HepG2 (cell line): ENCODE measurements at regions not wholly inside any gene's neighbourhood (a gene's known extent, or its start where the extent isn't known, plus 50 kb on each side); places are given as distances from the start of the nearest gene placed in this dataset.

Experiments
- ATAC-seq: fragments of 200-7000 bp; cut with Tn5 transposase; 3 replicates; pipeline ENCODE4 v1.9.1; 2020; ENCODE audit warnings: mild to moderate bottlenecking, moderate library complexity
- BruUV-seq: library from RNA; stranded (reverse); fragments of 400-500 nt; replicated peaks from 2 replicates; lab custom pipeline; 2021; lab: Mats Ljungman, UMichigan
- CTCF ChIA-PET: fragments of 300-600 bp; formaldehyde crosslinking; extraction: SDS; loops from one replicate; lab custom pipeline; 2021; ENCODE audit warnings: low total read pairs, inconsistent platforms, low intra/inter-chr PET ratio; lab: Yijun Ruan, JAX
- POLR2A ChIA-PET: fragments of 350-600 bp; sonication (Branson Sonifier 250); formaldehyde crosslinking; loops from one replicate; lab custom pipeline; 2020; ENCODE audit warnings: antibody characterized with exemption, inconsistent platforms; lab: Yijun Ruan, JAX
- DNase-seq: peaks from one replicate; pipeline ENCODE4 v3.0.0-alpha.2; 2015; ENCODE audit warnings: low spot score
- FAIRE-seq: peaks from 3 replicates; lab custom pipeline; 2011; peaks lifted over from hg19 to GRCh38; lab: Jason Lieb, UNC
- H2AFZ ChIP-seq: one replicate; pipeline ENCODE4 v1.6.1; 2011; ENCODE audit warnings: low read length, inconsistent platforms
- H3K27ac ChIP-seq: fragments of 300-600 bp; 3 replicates; pipeline ENCODE4 v1.8.0; 2011; ENCODE audit warnings: mixed run types, mild to moderate bottlenecking, mixed read lengths, low read length, inconsistent platforms; ENCODE audit not compliant: insufficient read depth; ENCODE audit errors: extremely low read length
- H3K27me3 ChIP-seq, 2 experiments: fragments of 200-600 bp in 1 of 2; 2 replicates in 1 of 2; 3 replicates in 1 of 2; pipeline versions ENCODE4 v1.6.0 to v1.8.0; 2011; ENCODE audit warnings: low read length in 2 of 2, mild to moderate bottlenecking in 2 of 2, moderate library complexity in 2 of 2, inconsistent platforms in 1 of 2; ENCODE audit not compliant: insufficient read depth in 2 of 2, control insufficient read depth in 1 of 2
- H3K36me3 ChIP-seq, 2 experiments: fragments of 200-600 bp in 1 of 2; replicated peaks in 1 of 2; 2 replicates in 1 of 2; 3 replicates in 1 of 2; pipeline versions ENCODE4 v1.5.1 to v1.8.0; 2011; ENCODE audit warnings: low read length in 2 of 2, inconsistent platforms in 1 of 2; ENCODE audit not compliant: insufficient read depth in 2 of 2, control insufficient read depth in 1 of 2
- H3K4me1 ChIP-seq: 2 replicates; pipeline ENCODE4 v1.5.1; 2012; ENCODE audit warnings: low read length, inconsistent platforms; ENCODE audit not compliant: insufficient read depth
- H3K4me2 ChIP-seq: 2 replicates; pipeline ENCODE4 v1.6.0; 2011; ENCODE audit warnings: low read depth, low read length, inconsistent platforms
- H3K4me3 ChIP-seq, 3 experiments: fragments of 200-600 bp in 1 of 3; sonication (generic), shearing (Covaris generic) in 1 of 3; replicated peaks in 1 of 3; 2 replicates each; pipeline ENCODE4 v1.5.1; 2011 to 2016; ENCODE audit warnings: low read length in 3 of 3, inconsistent platforms in 2 of 3, low read depth in 2 of 3, mild to moderate bottlenecking in 2 of 3, control low read depth in 1 of 3, mixed read lengths in 1 of 3; ENCODE audit not compliant: insufficient read depth in 1 of 3
- H3K79me2 ChIP-seq: one replicate; pipeline ENCODE4 v1.6.1; 2011; ENCODE audit warnings: low read length, inconsistent platforms; ENCODE audit not compliant: insufficient read depth
- H3K9ac ChIP-seq: 2 replicates; pipeline ENCODE4 v1.6.0; 2011; ENCODE audit warnings: mild to moderate bottlenecking, low read depth, low read length, inconsistent platforms; ENCODE audit not compliant: insufficient read depth
- H3K9me3 ChIP-seq: 2 replicates; pipeline ENCODE4 v1.5.1; 2012; ENCODE audit warnings: mild to moderate bottlenecking, low read length
- H4K20me1 ChIP-seq: 2 replicates; pipeline ENCODE4 v1.6.0; 2011; ENCODE audit warnings: inconsistent platforms, mild to moderate bottlenecking, low read length, moderate library complexity; ENCODE audit not compliant: insufficient read depth
- GFI1 ChIP-seq: sonication (generic); formaldehyde crosslinking; IDR thresholded peaks from 2 replicates; pipeline ENCODE4 v1.5.0; 2020; ENCODE audit warnings: missing genetic modification reagents, mild to moderate bottlenecking, borderline replicate concordance
- IKZF4 ChIP-seq: sonication (generic); formaldehyde crosslinking; IDR thresholded peaks from 2 replicates; pipeline ENCODE4 v1.5.1; 2020; ENCODE audit warnings: borderline replicate concordance, mild to moderate bottlenecking, low read depth, missing genetic modification reagents; ENCODE audit errors: not compliant biosample characterization
- KDM6A ChIP-seq: IDR thresholded peaks from 2 replicates; pipeline ENCODE4 v1.6.1; 2016; ENCODE audit warnings: low read depth
- MEF2D ChIP-seq: sonication (generic); formaldehyde crosslinking; IDR thresholded peaks from 2 replicates; pipeline ENCODE4 v1.5.1; 2020; ENCODE audit warnings: mild to moderate bottlenecking, missing genetic modification reagents
- NFYB ChIP-seq: sonication (generic); formaldehyde crosslinking; IDR thresholded peaks from 2 replicates; pipeline ENCODE4 v1.4.0; 2020; ENCODE audit warnings: missing genetic modification reagents
- PAF1 ChIP-seq: IDR thresholded peaks from 2 replicates; pipeline ENCODE4 v1.6.1; 2016; ENCODE audit warnings: missing genetic modification reagents, missing compliant biosample characterization
- RBM22 ChIP-seq: fragments of 200-400 bp; formaldehyde crosslinking; optimal IDR thresholded peaks from 2 replicates; pipeline ENCODE3; 2017; ENCODE audit warnings: mild to moderate bottlenecking, low read length, moderate library complexity
- U2AF2 ChIP-seq: fragments of 200-400 bp; formaldehyde crosslinking; IDR thresholded peaks from 2 replicates; pipeline ENCODE4 v1.6.1; 2017; ENCODE audit warnings: low read depth, mild to moderate bottlenecking, low read length
- ZNF101 ChIP-seq: sonication (generic); formaldehyde crosslinking; IDR thresholded peaks from 2 replicates; pipeline ENCODE4 v1.4.0; 2020; ENCODE audit warnings: mild to moderate bottlenecking, low read depth, missing genetic modification reagents, borderline replicate concordance
- WGBS: methylation state at CpG from one replicate; pipeline ENCODE4 v1.1.6; 2017; ENCODE audit warnings: low lambda C conversion rate; 5-methylcytosine and 5-hydroxymethylcytosine counted together
- in situ Hi-C: cut with HindIII; loops from 2 replicates; pipeline ENCODE4 v1.10.0; 2017; ENCODE audit warnings: low pct_unique_long_range_greater_than_20kb; ENCODE audit not compliant: extremely low pct_ligation_motif_present
- intact Hi-C: fragments of 100-400 bp; cut with micrococcal nuclease; formaldehyde crosslinking; loops from one replicate; pipeline ENCODE4 v1.10.0; 2022; ENCODE audit not compliant: unreplicated experiment
- TF ChIP-seq, protein P1 (sequence below): sonication (generic); formaldehyde crosslinking; IDR thresholded peaks from 2 replicates; pipeline ENCODE4 v1.5.0; 2020; ENCODE audit warnings: missing genetic modification reagents
- TF ChIP-seq, protein P2 (sequence below): sonication (generic); formaldehyde crosslinking; IDR thresholded peaks from 2 replicates; pipeline ENCODE4 v1.5.0; 2020; ENCODE audit warnings: mild to moderate bottlenecking, missing genetic modification reagents, moderate library complexity
- TF ChIP-seq, protein P3 (sequence below): sonication (generic); formaldehyde crosslinking; IDR thresholded peaks from 2 replicates; pipeline ENCODE4 v1.5.1; 2020; ENCODE audit warnings: mild to moderate bottlenecking, missing genetic modification reagents, borderline replicate concordance
- TF ChIP-seq, protein P4 (sequence below): sonication (generic); formaldehyde crosslinking; IDR thresholded peaks from 2 replicates; pipeline ENCODE4 v1.4.0; 2020; ENCODE audit warnings: mild to moderate bottlenecking, missing genetic modification reagents

DNA sequence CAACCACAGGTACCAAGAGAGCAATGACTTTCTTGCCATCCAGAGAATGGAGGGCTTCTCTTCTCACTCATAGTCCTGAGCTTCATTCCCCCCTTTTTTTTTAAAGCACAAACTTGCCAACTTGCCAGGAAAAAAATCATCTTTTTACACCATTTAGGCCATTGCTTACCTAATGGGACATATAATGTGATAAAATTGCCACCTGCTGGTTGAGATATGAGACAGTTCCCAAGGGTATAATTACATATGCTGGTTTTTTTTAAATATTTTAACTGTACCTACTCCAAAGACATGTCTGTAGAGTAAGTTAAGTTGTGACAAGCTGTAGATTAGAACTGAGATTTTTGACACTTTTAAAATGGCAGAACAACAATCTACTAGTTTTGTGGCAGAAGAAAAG lies 519.1 kb upstream of the SEL1L start (continued):
- TF ChIP-seq, protein P1, sequence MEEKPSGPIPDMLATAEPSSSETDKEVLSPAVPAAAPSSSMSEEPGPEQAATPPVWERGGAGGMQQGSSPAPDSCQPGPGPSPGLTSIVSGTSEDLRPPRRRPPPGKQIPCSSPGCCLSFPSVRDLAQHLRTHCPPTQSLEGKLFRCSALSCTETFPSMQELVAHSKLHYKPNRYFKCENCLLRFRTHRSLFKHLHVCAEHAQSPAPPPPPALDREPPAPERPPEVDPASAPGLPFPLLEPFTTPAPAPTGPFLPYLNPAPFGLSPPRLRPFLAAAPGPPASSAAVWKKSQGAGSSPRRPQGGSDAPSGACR (CRISPR knock-in tag): no peak
- TF ChIP-seq U2AF2: no peak
- no peak for TF ChIP-seq GFI1 (CRISPR knock-in tag)
- no peak for TF ChIP-seq RBM22
- TF ChIP-seq, protein P2, sequence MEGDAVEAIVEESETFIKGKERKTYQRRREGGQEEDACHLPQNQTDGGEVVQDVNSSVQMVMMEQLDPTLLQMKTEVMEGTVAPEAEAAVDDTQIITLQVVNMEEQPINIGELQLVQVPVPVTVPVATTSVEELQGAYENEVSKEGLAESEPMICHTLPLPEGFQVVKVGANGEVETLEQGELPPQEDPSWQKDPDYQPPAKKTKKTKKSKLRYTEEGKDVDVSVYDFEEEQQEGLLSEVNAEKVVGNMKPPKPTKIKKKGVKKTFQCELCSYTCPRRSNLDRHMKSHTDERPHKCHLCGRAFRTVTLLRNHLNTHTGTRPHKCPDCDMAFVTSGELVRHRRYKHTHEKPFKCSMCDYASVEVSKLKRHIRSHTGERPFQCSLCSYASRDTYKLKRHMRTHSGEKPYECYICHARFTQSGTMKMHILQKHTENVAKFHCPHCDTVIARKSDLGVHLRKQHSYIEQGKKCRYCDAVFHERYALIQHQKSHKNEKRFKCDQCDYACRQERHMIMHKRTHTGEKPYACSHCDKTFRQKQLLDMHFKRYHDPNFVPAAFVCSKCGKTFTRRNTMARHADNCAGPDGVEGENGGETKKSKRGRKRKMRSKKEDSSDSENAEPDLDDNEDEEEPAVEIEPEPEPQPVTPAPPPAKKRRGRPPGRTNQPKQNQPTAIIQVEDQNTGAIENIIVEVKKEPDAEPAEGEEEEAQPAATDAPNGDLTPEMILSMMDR (CRISPR knock-in tag): no peak
- no peak for TF ChIP-seq KDM6A (CRISPR knock-in tag)
- TF ChIP-seq NFYB (CRISPR knock-in tag): no peak

DNA sequence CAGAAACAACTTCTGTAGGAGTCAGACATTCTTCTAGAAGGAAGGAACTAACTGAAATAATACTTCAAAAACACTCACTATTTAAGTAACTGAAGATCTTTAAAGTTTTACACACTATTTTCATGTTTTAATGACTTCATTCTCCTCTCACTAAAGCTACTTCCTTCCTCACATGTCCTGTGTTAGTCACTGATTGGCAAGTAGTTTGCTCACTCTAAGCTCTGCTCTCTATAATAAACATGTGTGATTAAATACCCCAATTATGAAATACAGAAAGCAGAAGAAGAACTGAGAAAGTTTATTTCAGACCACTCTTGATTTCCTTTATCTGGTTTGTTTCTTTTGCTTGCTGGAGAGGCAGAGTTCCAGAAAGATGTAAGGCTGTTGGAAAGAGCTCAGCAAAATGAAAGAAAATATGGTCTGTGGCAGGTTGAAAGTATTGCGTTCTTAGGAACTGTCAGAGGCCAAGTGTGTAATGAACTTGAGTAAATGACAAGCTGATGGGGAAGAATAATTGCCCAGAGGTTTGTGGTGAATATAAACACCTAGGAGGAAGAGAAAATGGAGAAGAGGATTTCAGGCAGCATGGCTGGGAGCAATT lies 522.0 kb upstream of the SEL1L start:
- no peaks in the 10 kb centered on the region for H3K4me1 ChIP-seq
- no peaks in the 10 kb centered on the region for H3K36me3 ChIP-seq
- in situ Hi-C loops (no loop called here), intact Hi-C loops (no loop called here)
- DNase-seq (no peak), FAIRE-seq (no peak), ATAC-seq (no peak)
- ChIA-PET POLR2A (no interaction called here), CTCF (no interaction called here)
- H3K27ac ChIP-seq: no peak overlapping the region
- peaks cover 89% of the 10 kb centered on the region for H3K9me3 ChIP-seq
- 3% methylated on average over 1 of the region's 1 CpG for WGBS
- H3K27me3 ChIP-seq: no peaks in the 10 kb centered on the region
- no peak overlapping the region for H3K4me3 ChIP-seq
- no peaks in the 10 kb centered on the region for H4K20me1 ChIP-seq
- H3K9ac ChIP-seq: no peak overlapping the region
- no peak overlapping the region for H3K4me2 ChIP-seq
- H3K79me2 ChIP-seq: no peaks in the 10 kb centered on the region
- H2AFZ ChIP-seq: no peak overlapping the region
- no TSS peak for BruUV-seq
- TF ChIP-seq ZNF101 (CRISPR knock-in tag) (no peak), IKZF4 (no peak), PAF1 (CRISPR knock-in tag) (no peak), MEF2D (no peak)
- TF ChIP-seq, protein P3, sequence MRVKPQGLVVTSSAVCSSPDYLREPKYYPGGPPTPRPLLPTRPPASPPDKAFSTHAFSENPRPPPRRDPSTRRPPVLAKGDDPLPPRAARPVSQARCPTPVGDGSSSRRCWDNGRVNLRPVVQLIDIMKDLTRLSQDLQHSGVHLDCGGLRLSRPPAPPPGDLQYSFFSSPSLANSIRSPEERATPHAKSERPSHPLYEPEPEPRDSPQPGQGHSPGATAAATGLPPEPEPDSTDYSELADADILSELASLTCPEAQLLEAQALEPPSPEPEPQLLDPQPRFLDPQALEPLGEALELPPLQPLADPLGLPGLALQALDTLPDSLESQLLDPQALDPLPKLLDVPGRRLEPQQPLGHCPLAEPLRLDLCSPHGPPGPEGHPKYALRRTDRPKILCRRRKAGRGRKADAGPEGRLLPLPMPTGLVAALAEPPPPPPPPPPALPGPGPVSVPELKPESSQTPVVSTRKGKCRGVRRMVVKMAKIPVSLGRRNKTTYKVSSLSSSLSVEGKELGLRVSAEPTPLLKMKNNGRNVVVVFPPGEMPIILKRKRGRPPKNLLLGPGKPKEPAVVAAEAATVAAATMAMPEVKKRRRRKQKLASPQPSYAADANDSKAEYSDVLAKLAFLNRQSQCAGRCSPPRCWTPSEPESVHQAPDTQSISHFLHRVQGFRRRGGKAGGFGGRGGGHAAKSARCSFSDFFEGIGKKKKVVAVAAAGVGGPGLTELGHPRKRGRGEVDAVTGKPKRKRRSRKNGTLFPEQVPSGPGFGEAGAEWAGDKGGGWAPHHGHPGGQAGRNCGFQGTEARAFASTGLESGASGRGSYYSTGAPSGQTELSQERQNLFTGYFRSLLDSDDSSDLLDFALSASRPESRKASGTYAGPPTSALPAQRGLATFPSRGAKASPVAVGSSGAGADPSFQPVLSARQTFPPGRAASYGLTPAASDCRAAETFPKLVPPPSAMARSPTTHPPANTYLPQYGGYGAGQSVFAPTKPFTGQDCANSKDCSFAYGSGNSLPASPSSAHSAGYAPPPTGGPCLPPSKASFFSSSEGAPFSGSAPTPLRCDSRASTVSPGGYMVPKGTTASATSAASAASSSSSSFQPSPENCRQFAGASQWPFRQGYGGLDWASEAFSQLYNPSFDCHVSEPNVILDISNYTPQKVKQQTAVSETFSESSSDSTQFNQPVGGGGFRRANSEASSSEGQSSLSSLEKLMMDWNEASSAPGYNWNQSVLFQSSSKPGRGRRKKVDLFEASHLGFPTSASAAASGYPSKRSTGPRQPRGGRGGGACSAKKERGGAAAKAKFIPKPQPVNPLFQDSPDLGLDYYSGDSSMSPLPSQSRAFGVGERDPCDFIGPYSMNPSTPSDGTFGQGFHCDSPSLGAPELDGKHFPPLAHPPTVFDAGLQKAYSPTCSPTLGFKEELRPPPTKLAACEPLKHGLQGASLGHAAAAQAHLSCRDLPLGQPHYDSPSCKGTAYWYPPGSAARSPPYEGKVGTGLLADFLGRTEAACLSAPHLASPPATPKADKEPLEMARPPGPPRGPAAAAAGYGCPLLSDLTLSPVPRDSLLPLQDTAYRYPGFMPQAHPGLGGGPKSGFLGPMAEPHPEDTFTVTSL: no peak
- TF ChIP-seq, protein P4, sequence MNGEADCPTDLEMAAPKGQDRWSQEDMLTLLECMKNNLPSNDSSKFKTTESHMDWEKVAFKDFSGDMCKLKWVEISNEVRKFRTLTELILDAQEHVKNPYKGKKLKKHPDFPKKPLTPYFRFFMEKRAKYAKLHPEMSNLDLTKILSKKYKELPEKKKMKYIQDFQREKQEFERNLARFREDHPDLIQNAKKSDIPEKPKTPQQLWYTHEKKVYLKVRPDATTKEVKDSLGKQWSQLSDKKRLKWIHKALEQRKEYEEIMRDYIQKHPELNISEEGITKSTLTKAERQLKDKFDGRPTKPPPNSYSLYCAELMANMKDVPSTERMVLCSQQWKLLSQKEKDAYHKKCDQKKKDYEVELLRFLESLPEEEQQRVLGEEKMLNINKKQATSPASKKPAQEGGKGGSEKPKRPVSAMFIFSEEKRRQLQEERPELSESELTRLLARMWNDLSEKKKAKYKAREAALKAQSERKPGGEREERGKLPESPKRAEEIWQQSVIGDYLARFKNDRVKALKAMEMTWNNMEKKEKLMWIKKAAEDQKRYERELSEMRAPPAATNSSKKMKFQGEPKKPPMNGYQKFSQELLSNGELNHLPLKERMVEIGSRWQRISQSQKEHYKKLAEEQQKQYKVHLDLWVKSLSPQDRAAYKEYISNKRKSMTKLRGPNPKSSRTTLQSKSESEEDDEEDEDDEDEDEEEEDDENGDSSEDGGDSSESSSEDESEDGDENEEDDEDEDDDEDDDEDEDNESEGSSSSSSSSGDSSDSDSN (CRISPR knock-in tag): no peak
